ENCODE measurements at regions not wholly inside any gene's neighbourhood (a gene's known extent, or its start where the extent isn't known, plus 50 kb on each side); places are given as distances from the start of the nearest gene placed in this dataset.

- TF ChIP-seq POLR2A (IDR thresholded peaks at IDR 0.05; ENCODE audit: low read depth, low read length) (no peak), POU2F2 (IDR thresholded peaks at IDR 0.05; ENCODE audit: low read depth, low read length) (no peak), POLR2AphosphoS5 (IDR thresholded peaks at IDR 0.05; ENCODE audit: low read depth, low read length) (no peak), SPI1 (IDR thresholded peaks at IDR 0.05; ENCODE audit: low read depth, low read length) (no peak), TAF1 (IDR thresholded peaks at IDR 0.05; ENCODE audit: low read depth, low read length) (no peak), PAX5 (IDR thresholded peaks at IDR 0.05; ENCODE audit: insufficient read depth, low read length, severe bottlenecking) (no peak)
- FAIRE-seq (no peak), DNase-seq (ENCODE audit: insufficient read length, low spot score) (no peak)
Measured at GRCh38 chrX:13479452-13479813, 90.0 kb upstream of the EGFL6 start.

GRCh38 chrX:13478740-13479451, 90.5 kb upstream of the EGFL6 start:
- FAIRE-seq (peak; percentile 43), DNase-seq (ENCODE audit: insufficient read length, low spot score) (no peak)
- TF ChIP-seq POLR2A (IDR thresholded peaks at IDR 0.05; ENCODE audit: low read depth, low read length), result no peak
- no peak for TF ChIP-seq POU2F2 (IDR thresholded peaks at IDR 0.05; ENCODE audit: low read depth, low read length)
- no peak for TF ChIP-seq SPI1 (IDR thresholded peaks at IDR 0.05; ENCODE audit: low read depth, low read length)
- TF ChIP-seq POLR2AphosphoS5 (IDR thresholded peaks at IDR 0.05; ENCODE audit: low read depth, low read length), result no peak
- TF ChIP-seq PAX5 (IDR thresholded peaks at IDR 0.05; ENCODE audit: insufficient read depth, low read length, severe bottlenecking), result no peak

DNA sequence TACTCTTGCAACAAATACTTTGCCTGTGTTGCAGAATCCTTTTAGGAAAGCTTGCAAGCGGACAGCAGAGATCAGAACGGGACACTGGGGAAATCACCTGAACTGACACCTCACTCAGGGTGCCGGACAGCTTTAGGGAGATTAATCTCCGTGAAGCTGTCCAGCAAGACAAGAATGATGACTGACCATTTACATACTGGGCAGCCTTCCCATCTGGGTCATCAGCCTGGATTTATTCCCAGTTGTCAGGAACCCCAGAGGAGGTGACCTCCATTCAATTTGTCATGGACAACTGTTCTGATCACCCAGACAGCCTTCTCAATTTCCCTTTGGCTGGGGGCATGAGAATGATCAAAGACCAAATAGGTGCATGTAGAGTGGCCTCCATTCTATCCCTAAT, 93.0 kb upstream of the EGFL6 start:
- no peak for TF ChIP-seq POLR2AphosphoS5 (IDR thresholded peaks at IDR 0.05; ENCODE audit: low read depth, low read length)
- TF ChIP-seq PAX5 (IDR thresholded peaks at IDR 0.05; ENCODE audit: insufficient read depth, low read length, severe bottlenecking), result no peak
- no peak for TF ChIP-seq POLR2A (IDR thresholded peaks at IDR 0.05; ENCODE audit: low read depth, low read length)
- TF ChIP-seq POU2F2 (IDR thresholded peaks at IDR 0.05; ENCODE audit: low read depth, low read length), result no peak
- no peak for TF ChIP-seq SPI1 (IDR thresholded peaks at IDR 0.05; ENCODE audit: low read depth, low read length)
- no peak for TF ChIP-seq TAF1 (IDR thresholded peaks at IDR 0.05; ENCODE audit: low read depth, low read length)
- FAIRE-seq, result no peak
- no peak for DNase-seq (ENCODE audit: insufficient read length, low spot score)

- TF ChIP-seq TAF1 (IDR thresholded peaks at IDR 0.05; ENCODE audit: low read depth, low read length), result no peak
- TF ChIP-seq SPI1 (IDR thresholded peaks at IDR 0.05; ENCODE audit: low read depth, low read length), result no peak
- no peak for TF ChIP-seq POU2F2 (IDR thresholded peaks at IDR 0.05; ENCODE audit: low read depth, low read length)
- no peak for TF ChIP-seq PAX5 (IDR thresholded peaks at IDR 0.05; ENCODE audit: insufficient read depth, low read length, severe bottlenecking)
- no peak for TF ChIP-seq POLR2AphosphoS5 (IDR thresholded peaks at IDR 0.05; ENCODE audit: low read depth, low read length)
- no peak for TF ChIP-seq POLR2A (IDR thresholded peaks at IDR 0.05; ENCODE audit: low read depth, low read length)
- FAIRE-seq, result peak; percentile 92
- DNase-seq (ENCODE audit: insufficient read length, low spot score), result no peak
Measured at GRCh38 chrX:13474164-13474516, 95.3 kb upstream of the EGFL6 start.

GRCh38 chrX:13473442-13474163, 95.8 kb upstream of the EGFL6 start:
- TF ChIP-seq TAF1 (IDR thresholded peaks at IDR 0.05; ENCODE audit: low read depth, low read length), result no peak
- TF ChIP-seq SPI1 (IDR thresholded peaks at IDR 0.05; ENCODE audit: low read depth, low read length), result peak; percentile 64
- DNase-seq (ENCODE audit: insufficient read length, low spot score) (no peak), FAIRE-seq (peak; percentile 79)

GRCh38 chrX:13472975-13473374, 96.4 kb upstream of the EGFL6 start:
- no peak for TF ChIP-seq TAF1 (IDR thresholded peaks at IDR 0.05; ENCODE audit: low read depth, low read length)
- TF ChIP-seq POLR2AphosphoS5 (IDR thresholded peaks at IDR 0.05; ENCODE audit: low read depth, low read length), result no peak
- no peak for TF ChIP-seq PAX5 (IDR thresholded peaks at IDR 0.05; ENCODE audit: insufficient read depth, low read length, severe bottlenecking)
- no peak for TF ChIP-seq POLR2A (IDR thresholded peaks at IDR 0.05; ENCODE audit: low read depth, low read length)
- no peak for TF ChIP-seq POU2F2 (IDR thresholded peaks at IDR 0.05; ENCODE audit: low read depth, low read length)
- TF ChIP-seq SPI1 (IDR thresholded peaks at IDR 0.05; ENCODE audit: low read depth, low read length), result no peak
- FAIRE-seq (peak; percentile 9), DNase-seq (ENCODE audit: insufficient read length, low spot score) (no peak)

DNA sequence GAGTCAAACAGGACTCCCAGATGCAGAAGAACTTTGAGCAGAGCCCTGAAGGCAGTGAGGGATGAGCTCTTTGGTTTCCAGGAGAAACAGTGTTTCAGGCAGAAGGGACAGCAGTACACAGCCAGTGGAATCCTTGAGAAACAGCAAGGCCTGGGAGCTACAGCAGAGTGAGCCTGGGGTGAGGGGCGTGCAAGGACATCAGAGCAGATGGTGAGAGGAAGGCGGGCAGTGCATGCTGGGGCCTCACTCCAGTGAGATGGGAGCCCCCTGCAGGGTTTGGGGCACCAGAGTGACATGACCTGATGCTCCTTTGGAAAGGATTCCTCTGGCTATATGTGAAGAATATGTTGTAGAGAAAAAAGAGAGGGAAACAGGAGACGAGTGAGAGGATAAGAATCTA, 98.1 kb upstream of the EGFL6 start:
- DNase-seq (ENCODE audit: insufficient read length, low spot score) (no peak), FAIRE-seq (peak; percentile 16)
- no peak for TF ChIP-seq PAX5 (IDR thresholded peaks at IDR 0.05; ENCODE audit: insufficient read depth, low read length, severe bottlenecking)
- TF ChIP-seq TAF1 (IDR thresholded peaks at IDR 0.05; ENCODE audit: low read depth, low read length), result no peak
- TF ChIP-seq POU2F2 (IDR thresholded peaks at IDR 0.05; ENCODE audit: low read depth, low read length), result no peak
- no peak for TF ChIP-seq SPI1 (IDR thresholded peaks at IDR 0.05; ENCODE audit: low read depth, low read length)
- no peak for TF ChIP-seq POLR2AphosphoS5 (IDR thresholded peaks at IDR 0.05; ENCODE audit: low read depth, low read length)
- TF ChIP-seq POLR2A (IDR thresholded peaks at IDR 0.05; ENCODE audit: low read depth, low read length), result no peak

DNA sequence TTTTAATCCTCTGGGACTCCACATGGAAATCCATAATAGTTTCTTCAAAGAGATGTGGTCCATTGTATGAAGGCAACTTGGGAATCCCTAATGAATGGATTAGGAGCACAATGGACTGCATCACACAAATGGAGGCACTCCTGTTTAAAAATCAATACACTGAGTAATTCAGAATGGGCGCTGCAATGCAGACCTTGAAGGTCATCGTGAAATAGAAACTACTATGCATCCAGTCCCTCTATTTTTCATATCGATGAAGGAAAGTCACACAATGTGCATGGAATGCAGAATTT, 98.8 kb upstream of the EGFL6 start:
- DNase-seq (ENCODE audit: insufficient read length, low spot score), result no peak
- no peak for FAIRE-seq
- TF ChIP-seq PAX5 (IDR thresholded peaks at IDR 0.05; ENCODE audit: insufficient read depth, low read length, severe bottlenecking) (no peak), POLR2A (IDR thresholded peaks at IDR 0.05; ENCODE audit: low read depth, low read length) (no peak), SPI1 (IDR thresholded peaks at IDR 0.05; ENCODE audit: low read depth, low read length) (no peak)

GRCh38 chrX:13469963-13470684, 99.3 kb upstream of the EGFL6 start:
- peak; percentile 58 for FAIRE-seq
- TF ChIP-seq POLR2AphosphoS5 (IDR thresholded peaks at IDR 0.05; ENCODE audit: low read depth, low read length), result no peak
- no peak for TF ChIP-seq POLR2A (IDR thresholded peaks at IDR 0.05; ENCODE audit: low read depth, low read length)
- no peak for TF ChIP-seq SPI1 (IDR thresholded peaks at IDR 0.05; ENCODE audit: low read depth, low read length)
- no peak for TF ChIP-seq POU2F2 (IDR thresholded peaks at IDR 0.05; ENCODE audit: low read depth, low read length)
- TF ChIP-seq TAF1 (IDR thresholded peaks at IDR 0.05; ENCODE audit: low read depth, low read length), result no peak
- TF ChIP-seq PAX5 (IDR thresholded peaks at IDR 0.05; ENCODE audit: insufficient read depth, low read length, severe bottlenecking), result no peak
- DNase-seq (ENCODE audit: insufficient read length, low spot score), result no peak
